ENCODE measurements at regions not wholly inside any gene's neighbourhood (a gene's known extent, or its start where the extent isn't known, plus 50 kb on each side); places are given as distances from the start of the nearest gene placed in this dataset.

GRCh38 chr5:158538506-158539074 is 561.1 kb downstream of the EBF1 start:
- no peak for DNase-seq (ENCODE audit: low read depth in 1 of 2, low spot score in 2 of 2)
- H3K4me1 ChIP-seq (replicated peaks): no peaks in the 10 kb centered on the region
- H3K4me3 ChIP-seq: no peak overlapping the region
- H3K9me3 ChIP-seq (replicated peaks): no peaks in the 10 kb centered on the region
- no peak overlapping the region for H3K27ac ChIP-seq
- no peaks in the 10 kb centered on the region for H3K27me3 ChIP-seq (replicated peaks)
- H3K36me3 ChIP-seq: no peaks in the 10 kb centered on the region

- DNase-seq (ENCODE audit: low read depth in 1 of 2, low spot score in 2 of 2): no peak
- Histone ChIP-seq H3K9me3 (replicated peaks) (no peaks in the 10 kb centered on the region), H3K27me3 (replicated peaks) (no peaks in the 10 kb centered on the region), H3K27ac (no peak overlapping the region), H3K4me1 (replicated peaks) (no peaks in the 10 kb centered on the region), H3K36me3 (no peaks in the 10 kb centered on the region), H3K4me3 (no peak overlapping the region)
Observed at GRCh38 chr5:158537366-158537765, 562.4 kb downstream of the EBF1 start.

GRCh38 chr5:158534203-158534602 is 565.5 kb downstream of the EBF1 start:
- Histone ChIP-seq H3K9me3 (replicated peaks) (no peaks in the 10 kb centered on the region), H3K27ac (no peak overlapping the region), H3K4me1 (replicated peaks) (no peaks in the 10 kb centered on the region), H3K27me3 (replicated peaks) (no peaks in the 10 kb centered on the region), H3K36me3 (no peaks in the 10 kb centered on the region), H3K4me3 (no peak overlapping the region)
- no peak for DNase-seq (ENCODE audit: low read depth in 1 of 2, low spot score in 2 of 2)

GRCh38 chr5:158532739-158533138 is 567.0 kb downstream of the EBF1 start:
- Histone ChIP-seq H3K9me3 (replicated peaks) (no peaks in the 10 kb centered on the region), H3K36me3 (no peaks in the 10 kb centered on the region), H3K4me1 (replicated peaks) (no peaks in the 10 kb centered on the region), H3K27me3 (replicated peaks) (no peaks in the 10 kb centered on the region), H3K27ac (no peak overlapping the region), H3K4me3 (no peak overlapping the region)
- no peak for DNase-seq (ENCODE audit: low read depth in 1 of 2, low spot score in 2 of 2)

GRCh38 chr5:158531860-158532259 is 567.9 kb downstream of the EBF1 start:
- no peaks in the 10 kb centered on the region for H3K27me3 ChIP-seq (replicated peaks)
- H3K4me3 ChIP-seq: no peak overlapping the region
- DNase-seq (ENCODE audit: low read depth in 1 of 2, low spot score in 2 of 2): no peak
- H3K36me3 ChIP-seq: no peaks in the 10 kb centered on the region
- H3K27ac ChIP-seq: no peak overlapping the region
- no peaks in the 10 kb centered on the region for H3K4me1 ChIP-seq (replicated peaks)
- no peaks in the 10 kb centered on the region for H3K9me3 ChIP-seq (replicated peaks)

GRCh38 chr5:158530115-158530514 is 569.6 kb downstream of the EBF1 start:
- DNase-seq (ENCODE audit: low read depth in 1 of 2, low spot score in 2 of 2): no peak
- no peak overlapping the region for H3K4me3 ChIP-seq
- H3K4me1 ChIP-seq (replicated peaks): no peaks in the 10 kb centered on the region
- no peaks in the 10 kb centered on the region for H3K27me3 ChIP-seq (replicated peaks)
- no peaks in the 10 kb centered on the region for H3K9me3 ChIP-seq (replicated peaks)
- H3K27ac ChIP-seq: no peak overlapping the region
- no peaks in the 10 kb centered on the region for H3K36me3 ChIP-seq

- no peaks in the 10 kb centered on the region for H3K4me1 ChIP-seq (replicated peaks)
- no peaks in the 10 kb centered on the region for H3K36me3 ChIP-seq
- H3K27ac ChIP-seq: no peak overlapping the region
- no peak for DNase-seq (ENCODE audit: low read depth in 1 of 2, low spot score in 2 of 2)
- H3K9me3 ChIP-seq (replicated peaks): no peaks in the 10 kb centered on the region
- no peaks in the 10 kb centered on the region for H3K27me3 ChIP-seq (replicated peaks)
- H3K4me3 ChIP-seq: no peak overlapping the region
Observed at GRCh38 chr5:158529454-158529853, 570.3 kb downstream of the EBF1 start.

- H3K27me3 ChIP-seq (replicated peaks): no peaks in the 10 kb centered on the region
- no peaks in the 10 kb centered on the region for H3K9me3 ChIP-seq (replicated peaks)
- no peak for DNase-seq (ENCODE audit: low read depth in 1 of 2, low spot score in 2 of 2)
- H3K4me1 ChIP-seq (replicated peaks): no peaks in the 10 kb centered on the region; the same call in 1 of the 2 replicates
- no peak overlapping the region for H3K27ac ChIP-seq
- H3K4me3 ChIP-seq: no peak overlapping the region
- H3K36me3 ChIP-seq: no peaks in the 10 kb centered on the region
Observed at GRCh38 chr5:158525663-158526062, 574.1 kb downstream of the EBF1 start.

GRCh38 chr5:158524070-158524469 is 575.6 kb downstream of the EBF1 start:
- H3K4me1 ChIP-seq (replicated peaks): peaks cover 10% of the 10 kb centered on the region
- H3K27me3 ChIP-seq (replicated peaks): no peaks in the 10 kb centered on the region
- H3K4me3 ChIP-seq: no peak overlapping the region
- no peaks in the 10 kb centered on the region for H3K36me3 ChIP-seq
- no peak for DNase-seq (ENCODE audit: low read depth in 1 of 2, low spot score in 2 of 2)
- no peak overlapping the region for H3K27ac ChIP-seq
- no peaks in the 10 kb centered on the region for H3K9me3 ChIP-seq (replicated peaks)

- Histone ChIP-seq H3K27ac (no peak overlapping the region), H3K36me3 (no peaks in the 10 kb centered on the region), H3K4me1 (replicated peaks) (peaks cover 11% of the 10 kb centered on the region), H3K4me3 (no peak overlapping the region), H3K9me3 (replicated peaks) (no peaks in the 10 kb centered on the region), H3K27me3 (replicated peaks) (no peaks in the 10 kb centered on the region)
- no peak for DNase-seq (ENCODE audit: low read depth in 1 of 2, low spot score in 2 of 2)
Observed at GRCh38 chr5:158522776-158523175, 576.9 kb downstream of the EBF1 start.

GRCh38 chr5:158521995-158522394 is 577.7 kb downstream of the EBF1 start:
- no peaks in the 10 kb centered on the region for H3K36me3 ChIP-seq
- H3K27ac ChIP-seq: no peak overlapping the region
- no peak overlapping the region for H3K4me3 ChIP-seq
- H3K27me3 ChIP-seq (replicated peaks): no peaks in the 10 kb centered on the region
- H3K4me1 ChIP-seq (replicated peaks): peaks cover 11% of the 10 kb centered on the region
- H3K9me3 ChIP-seq (replicated peaks): no peaks in the 10 kb centered on the region
- no peak for DNase-seq (ENCODE audit: low read depth in 1 of 2, low spot score in 2 of 2)

GRCh38 chr5:158519433-158520021 is 580.2 kb downstream of the EBF1 start:
- 0 out of 2 replicates have a peak overlapping the region, but pooled peaks have one; percentile 14 for H3K27ac ChIP-seq
- H3K36me3 ChIP-seq: no peaks in the 10 kb centered on the region
- H3K27me3 ChIP-seq (replicated peaks): no peaks in the 10 kb centered on the region
- no peaks in the 10 kb centered on the region for H3K9me3 ChIP-seq (replicated peaks)
- no peak overlapping the region for H3K4me3 ChIP-seq
- DNase-seq (ENCODE audit: low read depth in 1 of 2, low spot score in 2 of 2): peak in 1 of 2 experiments; percentile 59
- H3K4me1 ChIP-seq (replicated peaks): peaks cover 16% of the 10 kb centered on the region

GRCh38 chr5:158516521-158516920 is 583.2 kb downstream of the EBF1 start:
- Histone ChIP-seq H3K4me1 (replicated peaks) (peaks cover 19% of the 10 kb centered on the region), H3K36me3 (no peaks in the 10 kb centered on the region), H3K27ac (no peak overlapping the region), H3K27me3 (replicated peaks) (no peaks in the 10 kb centered on the region), H3K9me3 (replicated peaks) (no peaks in the 10 kb centered on the region), H3K4me3 (no peak overlapping the region)
- DNase-seq (ENCODE audit: low read depth in 1 of 2, low spot score in 2 of 2): no peak

GRCh38 chr5:158514986-158515359 is 584.7 kb downstream of the EBF1 start:
- Histone ChIP-seq H3K27me3 (replicated peaks) (no peaks in the 10 kb centered on the region), H3K4me1 (replicated peaks) (peaks cover 15% of the 10 kb centered on the region), H3K36me3 (no peaks in the 10 kb centered on the region), H3K4me3 (no peak overlapping the region), H3K9me3 (replicated peaks) (no peaks in the 10 kb centered on the region), H3K27ac (no peak overlapping the region)
- DNase-seq (ENCODE audit: low read depth in 1 of 2, low spot score in 2 of 2): no peak

Measured in SJSA1 (cell line).